ENCODE measurements at regions not wholly inside any gene's neighbourhood (a gene's known extent, or its start where the extent isn't known, plus 50 kb on each side); places are given as distances from the start of the nearest gene placed in this dataset.

DNA sequence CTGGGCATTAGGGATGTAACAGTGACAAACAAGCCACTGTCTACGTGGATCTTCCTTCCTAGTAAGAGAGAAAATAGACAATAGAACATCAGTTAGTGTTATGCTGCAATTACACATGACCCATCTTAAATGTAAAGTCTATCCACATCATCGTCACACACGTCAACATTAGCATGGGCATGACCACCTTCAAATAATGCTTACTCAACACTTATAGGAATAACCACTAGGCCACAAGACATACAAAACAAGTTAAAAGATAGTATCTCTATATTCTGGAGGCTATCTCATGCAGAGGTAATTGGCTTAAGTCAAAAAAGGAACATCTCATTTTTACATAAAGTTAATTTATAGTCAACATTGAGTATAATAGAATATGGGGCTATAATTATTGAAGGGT, 156.5 kb downstream of the MOXD1 start:
- 96% methylated on average over 3 of the region's 3 CpGs for WGBS
- Histone ChIP-seq H3K4me1 (ENCODE audit: insufficient read depth) (no peaks in the 10 kb centered on the region), H3K36me3 (ENCODE audit: insufficient read depth) (no peaks in the 10 kb centered on the region), H3K4me3 (ENCODE audit: low read depth, low read length) (no peak overlapping the region), H3K27ac (ENCODE audit: low read depth) (no peak overlapping the region)
- DNase-seq (ENCODE audit: extremely low spot score) = no peak

DNA sequence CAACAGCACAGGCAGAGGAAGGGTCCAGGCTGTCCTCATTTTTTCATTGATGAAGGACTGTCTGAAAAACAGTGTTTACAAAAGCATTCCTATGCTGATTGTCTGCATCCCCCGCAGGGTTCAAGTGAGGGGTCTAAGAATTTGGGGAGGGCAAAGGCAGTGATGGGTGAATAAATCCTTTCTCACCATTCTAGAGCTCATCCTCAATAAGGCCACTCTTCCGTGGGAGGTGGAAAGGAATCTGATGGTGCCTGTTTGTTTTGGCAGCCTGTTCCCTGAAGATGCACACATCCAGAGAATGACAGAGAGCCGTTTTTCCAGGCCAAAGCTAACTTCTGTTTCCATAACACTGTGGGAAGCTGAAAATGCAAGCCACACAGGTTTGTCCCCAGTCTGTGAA, 164.5 kb downstream of the MOXD1 start:
- Histone ChIP-seq H3K4me3 (ENCODE audit: low read depth, low read length) (no peak overlapping the region), H3K4me1 (ENCODE audit: insufficient read depth) (no peaks in the 10 kb centered on the region), H3K36me3 (ENCODE audit: insufficient read depth) (no peaks in the 10 kb centered on the region), H3K27ac (ENCODE audit: low read depth) (no peak overlapping the region)
- WGBS = 38% methylated on average over 3 of the region's 3 CpGs
- no peak for DNase-seq (ENCODE audit: extremely low spot score)

- DNase-seq (ENCODE audit: extremely low spot score) = no peak
- 55% methylated on average over 1 of the region's 1 CpG for WGBS
- Histone ChIP-seq H3K27ac (ENCODE audit: low read depth) (no peak overlapping the region), H3K4me3 (ENCODE audit: low read depth, low read length) (no peak overlapping the region), H3K36me3 (ENCODE audit: insufficient read depth) (no peaks in the 10 kb centered on the region), H3K4me1 (ENCODE audit: insufficient read depth) (no peaks in the 10 kb centered on the region)
Measured at GRCh38 chr6:132236281-132236680, 165.0 kb downstream of the MOXD1 start.

DNA sequence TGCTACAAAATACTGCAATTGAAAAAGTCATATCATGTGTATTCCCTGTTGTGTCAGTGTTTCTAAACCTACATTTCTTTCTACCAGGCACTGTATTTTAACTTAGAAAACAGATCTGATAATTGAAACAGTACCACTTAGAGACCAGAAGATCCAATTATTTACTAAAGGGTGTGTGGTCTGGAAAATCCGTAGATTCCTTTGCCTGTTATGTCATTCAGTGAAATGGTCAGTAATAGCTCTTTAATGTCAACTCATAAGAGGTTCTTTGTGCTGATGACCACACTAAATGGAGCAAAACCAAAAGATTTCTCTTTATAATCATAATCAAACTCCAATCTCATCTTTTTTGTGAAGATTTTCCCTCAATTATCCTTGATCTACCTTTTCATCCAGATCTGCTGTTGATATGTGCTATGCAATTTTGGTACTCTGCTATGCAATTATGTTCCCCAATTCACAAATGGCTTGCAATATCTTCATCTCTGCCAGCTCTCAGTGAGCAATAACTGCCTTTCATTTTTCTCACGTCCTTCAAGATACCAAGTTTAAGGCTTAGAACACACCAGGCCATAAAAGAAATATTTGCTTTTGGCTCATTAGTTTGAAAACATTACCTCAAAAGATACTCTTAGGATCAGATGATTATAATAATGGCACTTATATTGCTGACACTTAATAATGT, 165.5 kb downstream of the MOXD1 start:
- Histone ChIP-seq H3K4me1 (ENCODE audit: insufficient read depth) (no peaks in the 10 kb centered on the region), H3K36me3 (ENCODE audit: insufficient read depth) (no peaks in the 10 kb centered on the region), H3K27ac (ENCODE audit: low read depth) (no peak overlapping the region), H3K4me3 (ENCODE audit: low read depth, low read length) (no peak overlapping the region)
- no peak for DNase-seq (ENCODE audit: extremely low spot score)
- 65% methylated on average over 2 of the region's 2 CpGs for WGBS

DNA sequence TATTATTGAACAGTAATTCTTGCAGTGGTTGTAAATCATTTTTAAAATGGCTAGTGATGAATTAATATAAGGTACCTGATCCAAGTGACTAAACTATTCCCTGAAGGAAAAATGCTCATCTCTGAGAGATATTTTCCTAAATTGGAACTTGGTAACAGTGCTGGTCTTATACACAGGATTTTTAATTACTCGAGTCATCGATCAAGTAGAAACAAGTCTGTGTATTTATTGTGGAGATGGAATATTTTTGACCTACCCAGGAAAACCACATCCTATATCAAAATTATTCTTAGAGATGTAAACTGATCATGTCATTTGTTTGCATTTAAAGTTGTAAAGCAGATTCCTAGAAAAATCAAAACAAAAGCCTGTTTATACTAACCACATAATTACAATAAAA, 166.9 kb downstream of the MOXD1 start:
- Histone ChIP-seq H3K4me1 (ENCODE audit: insufficient read depth) (no peaks in the 10 kb centered on the region), H3K27ac (ENCODE audit: low read depth) (no peak overlapping the region), H3K4me3 (ENCODE audit: low read depth, low read length) (no peak overlapping the region), H3K36me3 (ENCODE audit: insufficient read depth) (no peaks in the 10 kb centered on the region)
- no peak for DNase-seq (ENCODE audit: extremely low spot score)
- WGBS = 84% methylated on average over 2 of the region's 2 CpGs

DNA sequence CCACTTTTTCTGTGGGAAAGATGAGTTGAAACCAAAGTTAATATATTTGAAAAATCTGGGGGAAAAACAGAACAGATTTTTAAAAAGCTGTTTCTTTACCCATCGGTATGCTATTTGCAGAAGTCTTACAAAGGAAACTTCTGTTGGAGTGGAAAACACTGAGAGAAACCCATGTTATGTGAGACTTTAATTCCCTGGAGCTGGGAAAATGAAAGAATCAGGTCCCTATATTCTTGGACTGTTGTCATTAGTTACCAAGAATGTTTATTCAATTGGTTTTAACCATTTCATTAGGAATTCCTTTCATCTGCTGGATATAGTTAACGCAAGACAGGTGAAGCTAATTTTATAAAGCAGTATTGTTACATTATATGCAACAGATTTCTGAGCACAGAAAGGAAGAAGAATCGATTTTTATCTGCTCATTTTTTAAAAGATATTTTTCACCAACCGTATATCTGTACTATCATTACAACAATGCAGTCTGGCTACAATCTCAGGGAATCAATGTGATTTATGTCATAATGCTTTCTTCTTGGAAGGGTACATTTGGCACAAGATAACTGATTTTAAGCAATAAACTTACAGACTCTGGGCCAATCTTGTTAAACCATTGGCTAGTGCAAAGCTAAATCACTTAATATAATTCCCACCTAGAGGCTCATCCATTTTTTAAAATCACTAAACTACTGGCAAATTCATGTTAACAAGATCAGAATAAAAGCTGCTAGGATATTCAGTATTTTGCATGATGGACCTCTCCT, 170.0 kb downstream of the MOXD1 start:
- no peak for DNase-seq (ENCODE audit: extremely low spot score)
- Histone ChIP-seq H3K27ac (ENCODE audit: low read depth) (no peak overlapping the region), H3K36me3 (ENCODE audit: insufficient read depth) (no peaks in the 10 kb centered on the region), H3K4me3 (ENCODE audit: low read depth, low read length) (no peak overlapping the region), H3K4me1 (ENCODE audit: insufficient read depth) (no peaks in the 10 kb centered on the region)
- WGBS = 58% methylated on average over 4 of the region's 4 CpGs

DNA sequence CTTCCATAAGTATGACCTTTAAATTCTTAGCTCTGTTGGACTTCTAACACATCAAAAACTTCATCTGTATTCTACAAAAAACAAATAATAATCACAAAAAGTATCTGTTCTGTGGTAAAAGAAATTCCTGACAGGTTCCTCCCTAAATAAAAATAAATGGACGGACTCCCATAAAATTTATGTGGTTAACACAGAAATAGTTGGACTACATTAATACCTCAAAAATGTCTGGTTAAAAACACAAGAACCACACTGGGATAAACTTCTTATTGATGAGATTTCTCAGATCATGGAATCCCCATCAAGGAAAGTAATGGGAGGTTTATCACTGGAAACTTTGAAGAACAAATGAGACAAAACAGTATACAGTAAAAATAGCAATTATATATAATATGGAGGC, 172.4 kb downstream of the MOXD1 start:
- Histone ChIP-seq H3K36me3 (ENCODE audit: insufficient read depth) (no peaks in the 10 kb centered on the region), H3K4me3 (ENCODE audit: low read depth, low read length) (no peak overlapping the region), H3K4me1 (ENCODE audit: insufficient read depth) (no peaks in the 10 kb centered on the region), H3K27ac (ENCODE audit: low read depth) (no peak overlapping the region)
- 66% methylated on average over 1 of the region's 1 CpG for WGBS
- DNase-seq (ENCODE audit: extremely low spot score) = no peak

GRCh38 chr6:132227904-132228303, 173.4 kb downstream of the MOXD1 start:
- Histone ChIP-seq H3K4me1 (ENCODE audit: insufficient read depth) (no peaks in the 10 kb centered on the region), H3K36me3 (ENCODE audit: insufficient read depth) (no peaks in the 10 kb centered on the region), H3K4me3 (ENCODE audit: low read depth, low read length) (no peak overlapping the region), H3K27ac (ENCODE audit: low read depth) (no peak overlapping the region)
- DNase-seq (ENCODE audit: extremely low spot score) = no peak

DNA sequence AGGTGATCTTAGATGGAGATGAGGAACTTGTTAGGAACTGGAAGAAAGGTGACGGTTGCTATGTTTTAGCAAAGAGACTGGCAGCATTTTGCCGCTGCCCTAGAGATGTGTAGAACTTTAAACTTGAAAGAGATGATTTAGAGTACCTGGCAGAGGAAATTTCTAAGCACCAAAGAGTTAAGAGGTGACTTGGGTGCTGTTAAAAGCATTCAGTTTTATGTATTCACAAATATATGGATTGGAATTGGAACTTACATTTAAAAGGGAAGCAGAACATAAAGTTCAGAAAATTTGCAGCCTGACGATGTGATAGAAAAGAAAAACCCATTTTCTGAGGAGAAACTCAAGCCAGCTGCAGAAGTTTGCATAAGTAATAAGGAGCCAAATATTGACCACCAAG, 176.3 kb downstream of the MOXD1 start:
- Histone ChIP-seq H3K27ac (ENCODE audit: low read depth) (no peak overlapping the region), H3K4me1 (ENCODE audit: insufficient read depth) (no peaks in the 10 kb centered on the region), H3K36me3 (ENCODE audit: insufficient read depth) (no peaks in the 10 kb centered on the region), H3K4me3 (ENCODE audit: low read depth, low read length) (no peak overlapping the region)
- WGBS = 67% methylated on average over 3 of the region's 3 CpGs
- no peak for DNase-seq (ENCODE audit: extremely low spot score)

DNA sequence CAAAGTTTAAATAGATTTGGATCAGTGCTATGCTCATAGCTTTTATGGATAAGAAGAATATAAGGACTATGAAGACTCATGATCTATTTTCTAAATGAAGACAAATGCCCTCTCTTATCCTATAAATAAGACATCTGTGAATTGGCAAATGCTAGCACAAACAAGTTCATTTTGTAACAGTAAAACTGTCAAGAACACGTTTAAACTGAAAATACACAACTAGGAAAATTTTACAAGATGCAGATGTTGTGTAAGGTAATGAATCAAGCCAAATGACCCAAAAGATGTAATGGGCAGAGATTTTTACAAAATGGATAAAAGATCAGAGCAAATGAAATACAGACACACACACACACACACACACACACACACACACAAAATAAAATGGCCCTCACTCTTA, 180.5 kb downstream of the MOXD1 start:
- no peak for DNase-seq (ENCODE audit: extremely low spot score)
- Histone ChIP-seq H3K4me1 (ENCODE audit: insufficient read depth) (no peaks in the 10 kb centered on the region), H3K36me3 (ENCODE audit: insufficient read depth) (no peaks in the 10 kb centered on the region), H3K4me3 (ENCODE audit: low read depth, low read length) (no peak overlapping the region), H3K27ac (ENCODE audit: low read depth) (no peak overlapping the region)
- 12% methylated on average over 1 of the region's 1 CpG for WGBS

DNA sequence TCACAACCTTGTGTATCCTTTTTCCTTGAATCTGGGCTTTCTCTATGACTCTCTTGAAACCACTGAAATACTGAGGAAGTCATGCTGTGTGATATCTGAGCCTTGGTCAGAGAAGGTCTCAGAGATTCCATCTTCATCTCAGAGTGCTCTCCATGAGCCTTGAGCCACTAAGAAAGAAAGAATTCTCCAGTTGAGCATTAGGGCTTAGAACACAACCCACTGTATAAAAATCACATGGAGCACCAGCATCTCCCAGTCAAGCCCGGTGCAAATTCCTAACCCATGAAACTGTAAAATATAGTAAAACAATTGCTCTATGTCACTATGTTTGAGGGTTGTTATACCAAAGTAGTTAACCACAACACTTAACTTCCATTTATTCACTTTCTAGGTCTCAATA, 181.4 kb downstream of the MOXD1 start:
- Histone ChIP-seq H3K27ac (ENCODE audit: low read depth) (no peak overlapping the region), H3K4me3 (ENCODE audit: low read depth, low read length) (no peak overlapping the region), H3K36me3 (ENCODE audit: insufficient read depth) (no peaks in the 10 kb centered on the region), H3K4me1 (ENCODE audit: insufficient read depth) (no peaks in the 10 kb centered on the region)
- WGBS = 97% methylated on average over 1 of the region's 1 CpG
- DNase-seq (ENCODE audit: extremely low spot score) = no peak

DNA sequence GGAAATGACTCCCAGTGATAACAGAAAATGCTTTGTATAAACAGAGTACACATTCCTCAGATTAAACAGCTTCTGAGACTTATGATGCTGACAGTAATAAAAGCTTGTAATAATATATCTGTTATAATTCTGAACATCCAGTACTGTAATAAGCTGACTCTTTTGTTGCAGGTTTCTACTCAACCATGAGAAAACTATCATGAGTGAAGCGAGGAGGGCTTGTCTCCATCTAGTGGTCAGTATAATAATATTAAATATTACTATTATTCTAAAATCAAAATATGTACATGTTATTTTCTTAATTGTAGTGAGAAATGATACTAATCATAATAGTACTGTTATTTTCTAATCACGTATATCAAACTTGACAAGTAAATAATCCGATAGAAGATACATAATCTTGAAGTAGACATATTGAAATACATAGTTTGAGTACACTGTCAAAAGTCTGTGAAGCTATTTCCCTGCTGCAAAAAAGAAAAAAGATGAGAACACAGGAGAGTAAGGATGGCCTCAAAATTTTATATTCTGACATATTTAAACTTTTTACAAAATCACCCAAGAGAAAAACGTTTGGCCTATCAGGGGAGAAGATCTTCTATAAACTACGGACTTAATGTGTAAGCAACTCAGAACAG, 183.1 kb downstream of the MOXD1 start:
- H3K4me3 ChIP-seq (ENCODE audit: low read depth, low read length) = no peak overlapping the region
- no peak overlapping the region for H3K27ac ChIP-seq (ENCODE audit: low read depth)
- 29% methylated on average over 5 of the region's 5 CpGs for WGBS
- no peak for DNase-seq (ENCODE audit: extremely low spot score)
- H3K36me3 ChIP-seq (ENCODE audit: insufficient read depth) = no peaks in the 10 kb centered on the region
- H3K4me1 ChIP-seq (ENCODE audit: insufficient read depth) = no peaks in the 10 kb centered on the region

- WGBS = 80% methylated on average over 2 of the region's 2 CpGs
- Histone ChIP-seq H3K27ac (ENCODE audit: low read depth) (no peak overlapping the region), H3K36me3 (ENCODE audit: insufficient read depth) (no peaks in the 10 kb centered on the region), H3K4me1 (ENCODE audit: insufficient read depth) (no peaks in the 10 kb centered on the region), H3K4me3 (ENCODE audit: low read depth, low read length) (no peak overlapping the region)
- DNase-seq (ENCODE audit: extremely low spot score) = no peak
Measured at GRCh38 chr6:132215805-132216204, 185.5 kb downstream of the MOXD1 start.

DNA sequence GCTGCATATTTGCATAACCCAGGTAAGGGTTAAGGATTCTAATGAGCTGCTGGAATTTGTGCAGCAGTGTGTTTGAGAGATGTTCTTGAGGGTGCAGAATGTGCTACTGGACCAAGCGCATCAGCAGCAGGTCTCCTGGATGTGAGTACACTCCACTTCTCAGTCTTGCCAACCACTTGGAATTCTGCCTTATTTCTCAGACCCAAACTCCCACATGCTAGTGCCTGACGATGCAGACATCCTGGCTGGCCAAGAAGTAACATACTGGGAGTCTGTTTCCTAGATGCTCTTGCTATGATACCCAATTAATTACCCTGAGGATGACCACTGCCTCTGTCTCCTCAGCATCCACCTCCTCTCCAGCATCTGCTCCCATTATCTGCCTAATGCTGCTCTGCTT, 186.6 kb downstream of the MOXD1 start:
- no peak overlapping the region for H3K4me3 ChIP-seq (ENCODE audit: low read depth, low read length)
- no peak for DNase-seq (ENCODE audit: extremely low spot score)
- WGBS = 49% methylated on average over 2 of the region's 2 CpGs
- H3K36me3 ChIP-seq (ENCODE audit: insufficient read depth) = no peaks in the 10 kb centered on the region
- H3K4me1 ChIP-seq (ENCODE audit: insufficient read depth) = no peaks in the 10 kb centered on the region
- H3K27ac ChIP-seq (ENCODE audit: low read depth) = no peak overlapping the region

Measured in urinary bladder (tissue), 3 donors.